Panc1 (cell line): ENCODE measurements at regions not wholly inside any gene's neighbourhood (a gene's known extent, or its start where the extent isn't known, plus 50 kb on each side); places are given as distances from the start of the nearest gene placed in this dataset.

Experiments
- TCF7L2 ChIP-seq: IDR thresholded peaks from 2 replicates; pipeline ENCODE4 v1.6.1; 2011; ENCODE audit warnings: mild to moderate bottlenecking, low read depth, low read length, inconsistent platforms
- TF ChIP-seq, protein P1 (sequence below), 2 experiments: IDR thresholded peaks; 2 replicates each; pipeline ENCODE4 v1.6.1; 2011 to 2012; ENCODE audit warnings: low read depth in 2 of 2, control low read depth in 1 of 2, low read length in 1 of 2, mild to moderate bottlenecking in 1 of 2, moderate library complexity in 1 of 2; ENCODE audit not compliant: insufficient read depth in 1 of 2

DNA sequence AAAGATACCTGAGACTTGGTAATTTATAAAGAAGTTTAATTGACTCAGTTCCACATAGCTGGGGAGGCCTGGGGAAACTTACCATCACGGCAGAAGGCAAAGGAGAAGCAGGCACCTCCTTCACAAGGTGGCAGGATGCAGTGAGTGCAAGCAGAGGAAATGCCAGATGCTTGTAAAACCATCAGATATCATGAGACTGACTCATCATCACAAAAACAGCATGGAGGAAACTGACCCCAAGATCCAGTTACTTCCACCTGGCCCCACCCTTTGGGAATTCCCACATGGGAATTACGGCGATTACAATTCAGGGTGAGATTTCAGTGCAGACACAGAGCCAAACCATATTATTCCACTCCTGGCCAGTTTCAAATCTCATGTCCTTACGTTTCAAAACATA is 514.7 kb upstream of the SPANXN1 start:
- TF ChIP-seq, protein P1, sequence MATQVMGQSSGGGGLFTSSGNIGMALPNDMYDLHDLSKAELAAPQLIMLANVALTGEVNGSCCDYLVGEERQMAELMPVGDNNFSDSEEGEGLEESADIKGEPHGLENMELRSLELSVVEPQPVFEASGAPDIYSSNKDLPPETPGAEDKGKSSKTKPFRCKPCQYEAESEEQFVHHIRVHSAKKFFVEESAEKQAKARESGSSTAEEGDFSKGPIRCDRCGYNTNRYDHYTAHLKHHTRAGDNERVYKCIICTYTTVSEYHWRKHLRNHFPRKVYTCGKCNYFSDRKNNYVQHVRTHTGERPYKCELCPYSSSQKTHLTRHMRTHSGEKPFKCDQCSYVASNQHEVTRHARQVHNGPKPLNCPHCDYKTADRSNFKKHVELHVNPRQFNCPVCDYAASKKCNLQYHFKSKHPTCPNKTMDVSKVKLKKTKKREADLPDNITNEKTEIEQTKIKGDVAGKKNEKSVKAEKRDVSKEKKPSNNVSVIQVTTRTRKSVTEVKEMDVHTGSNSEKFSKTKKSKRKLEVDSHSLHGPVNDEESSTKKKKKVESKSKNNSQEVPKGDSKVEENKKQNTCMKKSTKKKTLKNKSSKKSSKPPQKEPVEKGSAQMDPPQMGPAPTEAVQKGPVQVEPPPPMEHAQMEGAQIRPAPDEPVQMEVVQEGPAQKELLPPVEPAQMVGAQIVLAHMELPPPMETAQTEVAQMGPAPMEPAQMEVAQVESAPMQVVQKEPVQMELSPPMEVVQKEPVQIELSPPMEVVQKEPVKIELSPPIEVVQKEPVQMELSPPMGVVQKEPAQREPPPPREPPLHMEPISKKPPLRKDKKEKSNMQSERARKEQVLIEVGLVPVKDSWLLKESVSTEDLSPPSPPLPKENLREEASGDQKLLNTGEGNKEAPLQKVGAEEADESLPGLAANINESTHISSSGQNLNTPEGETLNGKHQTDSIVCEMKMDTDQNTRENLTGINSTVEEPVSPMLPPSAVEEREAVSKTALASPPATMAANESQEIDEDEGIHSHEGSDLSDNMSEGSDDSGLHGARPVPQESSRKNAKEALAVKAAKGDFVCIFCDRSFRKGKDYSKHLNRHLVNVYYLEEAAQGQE (IDR thresholded peaks at IDR 0.05; ENCODE audit: insufficient read depth in 1 of 2, low read depth in 2 of 2, low read length in 1 of 2): no peak
- TF ChIP-seq TCF7L2: no peak
